Posterior cingulate gyrus (tissue), 11 donors: ENCODE measurements at regions not wholly inside any gene's neighbourhood (a gene's known extent, or its start where the extent isn't known, plus 50 kb on each side); places are given as distances from the start of the nearest gene placed in this dataset.
A peak's percentile ranks its signal among the peaks of the same experiment; 100 is the strongest.

Experiments
- DNase-seq, 10 donors: peaks; one replicate each; pipeline versions ENCODE4 v3.0.0 to v3.0.0-alpha.2; 2020 to 2021; ENCODE audit warnings: mixed read lengths in 3 of 10
- intact Hi-C: fragments of 100-400 bp; cut with DNase I; formaldehyde crosslinking; loops from one replicate; pipeline ENCODE4 v1.15.1; 2023

DNA sequence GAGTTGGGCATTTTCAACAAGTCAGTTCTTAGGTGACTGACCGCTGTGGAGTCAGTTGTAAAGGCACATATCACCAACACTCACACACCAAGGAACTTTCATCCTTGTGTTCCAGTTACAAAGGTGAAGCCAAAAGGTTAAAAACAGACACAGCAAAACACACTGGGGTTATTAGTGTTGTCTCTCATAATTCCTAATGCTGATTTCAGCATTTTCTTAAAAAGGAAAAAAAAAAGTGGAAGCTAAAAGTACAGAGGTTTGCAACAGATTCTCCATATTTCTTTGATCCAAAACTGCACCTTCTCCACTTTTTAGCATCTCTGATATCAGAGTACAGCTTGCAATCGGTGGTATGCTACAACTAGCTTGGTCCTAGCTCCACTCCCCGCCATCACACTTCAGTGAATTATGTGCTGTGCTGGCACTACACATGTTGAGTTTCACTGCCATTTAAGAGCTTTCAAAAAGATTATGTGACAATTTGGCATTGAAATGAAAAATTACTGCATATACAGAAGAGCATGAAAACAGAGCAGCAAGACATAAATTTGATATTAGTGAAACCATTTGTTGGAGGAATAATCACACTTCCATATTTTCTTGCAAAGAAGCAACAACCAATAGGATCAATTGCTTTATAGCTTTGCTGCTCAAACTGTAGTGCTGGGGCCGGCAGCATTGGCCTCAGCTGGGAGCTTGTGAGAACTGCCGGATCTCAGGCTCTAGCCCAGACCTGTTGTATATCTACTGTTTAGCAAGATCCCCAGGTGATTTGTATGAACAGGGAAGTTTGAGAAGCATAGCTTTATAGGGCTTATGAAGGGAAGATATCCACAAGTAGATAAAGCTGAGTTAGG, 62.3 kb upstream of the DAPL1 start:
- no peak for DNase-seq
- intact Hi-C loops = no loop called here

- DNase-seq = no peak
- intact Hi-C loops = no loop called here
Observed at GRCh38 chr2:158733430-158733755, 61.7 kb upstream of the DAPL1 start.

DNA sequence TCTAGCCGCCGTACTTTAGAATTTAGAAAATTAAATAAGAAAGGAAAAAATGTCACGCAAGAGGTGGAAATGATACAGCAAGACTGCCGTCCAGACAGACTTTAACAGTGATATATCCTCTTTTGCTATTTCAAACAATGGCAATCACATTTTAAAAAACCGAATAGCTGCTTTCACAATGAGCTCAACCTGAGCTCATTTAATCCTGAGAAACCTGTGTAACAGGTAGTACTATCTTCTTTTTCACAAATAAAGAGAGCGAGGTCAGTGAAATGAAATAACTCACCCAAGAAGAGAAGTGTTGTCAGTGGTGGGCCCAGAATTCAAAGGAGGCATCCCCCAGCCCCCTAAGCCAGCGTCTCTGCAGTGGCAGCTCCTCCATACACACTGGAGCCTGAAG, 60.7 kb upstream of the DAPL1 start:
- intact Hi-C loops = no loop called here

GRCh38 chr2:158735822-158736580, 59.1 kb upstream of the DAPL1 start:
- intact Hi-C loops = no loop called here

More for the DNA sequence above, 60.7 kb upstream of the DAPL1 start:
- no peak for DNase-seq

DNA sequence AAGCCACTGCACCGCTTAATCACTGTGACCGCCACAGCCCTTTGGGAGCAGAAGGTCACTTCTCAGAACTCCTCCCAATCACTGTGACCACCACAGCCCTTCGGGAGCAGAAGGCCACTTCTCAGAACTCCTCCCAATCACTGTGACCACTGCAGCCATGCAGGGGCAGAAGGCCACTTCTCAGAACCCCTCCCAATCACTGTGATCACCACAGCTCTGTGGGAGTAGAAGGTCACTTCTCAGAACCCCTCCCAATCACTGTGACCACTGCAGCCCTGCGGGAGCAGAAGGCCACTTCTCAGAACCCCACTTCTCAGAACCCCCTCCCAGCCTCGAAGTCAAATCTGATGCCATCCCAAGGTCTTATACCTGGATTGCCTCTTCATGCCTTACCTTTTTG, 56.8 kb upstream of the DAPL1 start:
- DNase-seq = no peak
- intact Hi-C loops = no loop called here

More at GRCh38 chr2:158735822-158736580, 59.1 kb upstream of the DAPL1 start:
- DNase-seq = no peak

DNA sequence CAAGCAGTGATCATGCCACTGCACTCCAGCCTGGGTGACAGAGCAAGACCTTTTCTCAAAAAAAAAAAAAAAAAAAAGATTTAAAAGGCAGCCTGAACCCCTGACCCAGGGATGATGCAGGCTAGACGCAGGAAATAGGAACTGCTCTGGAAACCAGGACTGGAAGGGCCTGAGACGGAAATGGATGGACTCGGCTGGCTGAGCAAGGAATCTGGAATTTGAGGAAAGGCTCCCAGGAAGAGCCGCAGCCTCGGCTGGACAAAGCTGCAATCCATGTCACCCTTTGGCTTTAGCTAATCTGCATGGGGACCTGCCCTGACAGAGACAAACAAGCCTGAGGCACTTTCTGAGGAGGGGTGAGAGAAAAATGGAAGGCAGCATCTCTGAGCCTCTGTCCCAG, 55.0 kb upstream of the DAPL1 start:
- DNase-seq = no peak
- intact Hi-C loops = no loop called here

DNA sequence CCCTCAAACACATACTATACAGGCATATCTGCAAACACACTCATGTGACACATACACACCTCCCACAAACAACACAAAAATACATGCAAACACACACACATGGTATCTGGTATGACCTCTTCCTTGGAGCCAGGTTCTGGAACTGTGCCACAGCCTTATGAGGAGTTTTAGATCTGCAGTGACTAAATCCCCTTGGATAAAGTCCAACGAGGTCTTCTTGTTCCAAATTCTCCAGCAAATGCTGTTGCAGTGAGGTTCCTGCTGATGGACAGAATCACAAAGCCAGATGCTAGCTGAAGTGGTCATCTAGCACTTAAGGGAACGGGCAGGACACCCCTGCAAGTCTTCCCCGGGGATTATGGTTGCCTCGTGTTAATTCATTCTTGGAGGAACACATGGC, 54.5 kb upstream of the DAPL1 start:
- intact Hi-C loops = no loop called here
- DNase-seq = no peak

- intact Hi-C loops = no loop called here
- DNase-seq = no peak
Observed at GRCh38 chr2:158741625-158742024, 53.5 kb upstream of the DAPL1 start.

DNA sequence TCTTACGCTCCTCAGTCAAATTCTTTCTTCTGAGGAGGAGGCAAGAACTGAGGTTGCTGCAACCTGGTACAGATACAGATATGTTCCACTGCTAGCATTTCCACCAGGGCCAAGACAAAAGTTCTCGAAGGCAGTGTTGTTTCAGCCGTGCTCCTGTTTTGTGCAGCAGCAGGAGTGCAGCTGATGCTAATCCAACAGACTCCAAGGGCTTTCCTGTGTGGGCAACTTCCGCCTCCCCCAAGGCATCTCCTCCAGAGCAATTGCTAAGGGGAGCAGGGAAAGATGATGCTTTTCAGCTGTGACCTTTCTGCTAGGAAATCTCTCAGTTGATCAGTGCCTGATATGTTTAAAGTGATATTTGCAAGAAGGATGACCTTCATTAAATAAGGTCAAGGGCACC, 52.6 kb upstream of the DAPL1 start:
- intact Hi-C loops = no loop called here
- no peak for DNase-seq

DNA sequence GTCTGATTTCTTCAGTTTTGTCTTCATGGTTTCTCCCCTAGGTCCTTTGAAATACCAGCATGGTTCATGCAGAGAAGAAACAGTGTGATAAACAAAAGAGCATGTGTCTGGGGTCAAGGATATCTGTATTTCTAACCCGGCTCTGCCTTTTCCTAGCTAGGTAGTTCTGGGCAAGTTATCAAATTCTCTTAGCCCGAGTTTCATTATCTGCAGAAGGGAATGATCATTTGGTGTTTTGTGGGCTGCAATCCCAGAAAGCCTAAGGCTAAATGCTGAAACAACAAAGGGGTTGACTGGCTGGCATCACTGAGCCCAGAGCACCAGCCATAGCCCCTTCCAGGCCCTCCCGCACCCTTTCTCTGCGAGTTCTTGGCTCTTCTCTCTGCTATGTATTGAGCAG, 51.7 kb upstream of the DAPL1 start:
- no peak for DNase-seq
- intact Hi-C loops = no loop called here

- no peak for DNase-seq
- intact Hi-C loops = loop anchor here (2.0 kb wide), 1 partner anchor 287 kb away; the partner anchor contains the start of genes CCDC148 and PKP4
Observed at GRCh38 chr2:158743879-158744278, 51.2 kb upstream of the DAPL1 start.

- peak in 8 of 10 donors; percentile 58 to 93 (median 72) for DNase-seq
- intact Hi-C loops = loop anchor here (2.0 kb wide), 1 partner anchor 288 kb away; the partner anchor contains the start of genes CCDC148 and PKP4
Observed at GRCh38 chr2:158745067-158745865, 49.9 kb upstream of the DAPL1 start.
